ENCODE measurements at regions not wholly inside any gene's neighbourhood (a gene's known extent, or its start where the extent isn't known, plus 50 kb on each side); places are given as distances from the start of the nearest gene placed in this dataset.

- TF ChIP-seq CTCF (IDR thresholded peaks at IDR 0.05; ENCODE audit: insufficient read depth, low read depth, low read length) (no peak), EZH2 (IDR thresholded peaks at IDR 0.05; ENCODE audit: insufficient read depth, low read length) (no peak)
Observed at GRCh38 chr6:138608896-138609295, 109.6 kb upstream of the NHSL1 start.
